Tibial nerve (tissue), 4 donors: ENCODE measurements at regions not wholly inside any gene's neighbourhood (a gene's known extent, or its start where the extent isn't known, plus 50 kb on each side); places are given as distances from the start of the nearest gene placed in this dataset.

Experiments
- DNase-seq, 2 donors: peaks; one replicate each; pipeline ENCODE4 v3.0.0-alpha.2; 2019; ENCODE audit warnings: low spot score in 2 of 2
- H3K27ac ChIP-seq, 4 donors: fragments of 200-600 bp; sonication (generic) in 3 of 4; one replicate each; pipeline ENCODE4 v1.5.1; 2017 to 2019; ENCODE audit warnings: mild to moderate bottlenecking in 1 of 4
- H3K27me3 ChIP-seq, 2 donors: fragments of 200-600 bp; sonication (generic) in 1 of 2; one replicate each; pipeline versions ENCODE4 v1.5.1 to v1.6.0; 2017 to 2019
- H3K36me3 ChIP-seq, 3 donors: fragments of 200-600 bp; sonication (generic); one replicate each; pipeline ENCODE4 v1.5.1; 2018 to 2019
- H3K4me1 ChIP-seq, 4 donors: fragments of 200-600 bp; sonication (generic) in 3 of 4; one replicate each; pipeline ENCODE4 v1.5.1; 2017 to 2019
- H3K4me3 ChIP-seq, 4 donors: fragments of 200-600 bp; sonication (generic) in 3 of 4; one replicate each; pipeline ENCODE4 v1.5.1; 2017 to 2019; ENCODE audit warnings: mild to moderate bottlenecking in 1 of 4, moderate library complexity in 1 of 4
- H3K9me3 ChIP-seq, 4 donors: fragments of 200-600 bp; sonication (generic) in 3 of 4; one replicate each; pipeline ENCODE4 v1.5.1; 2017 to 2019
- CTCF ChIP-seq, 5 experiments: fragments of 200-600 bp in 3 of 5; fragments of 450-650 bp in 2 of 5; sonication (generic) in 3 of 5; IDR thresholded peaks; one replicate each; pipeline ENCODE4 v1.5.1; 2016 to 2019; ENCODE audit warnings: antibody characterized with exemption in 5 of 5, mild to moderate bottlenecking in 3 of 5, moderate library complexity in 2 of 5
- EP300 ChIP-seq, 2 donors: sonication (generic); formaldehyde crosslinking; IDR thresholded peaks; one replicate each; pipeline ENCODE4 v1.6.1; 2017; ENCODE audit warnings: antibody characterized with exemption in 2 of 2, mild to moderate bottlenecking in 1 of 2
- POLR2A ChIP-seq, 2 donors: fragments of 450-650 bp; IDR thresholded peaks; one replicate each; pipeline ENCODE4 v1.6.1; 2017; ENCODE audit warnings: antibody characterized with exemption in 2 of 2, mild to moderate bottlenecking in 2 of 2, moderate library complexity in 2 of 2
- whole genome bisulfite sequencing, 2 donors: methylation state at CpG; one replicate each; pipeline ENCODE4 v1.1.5; 2018; 5-methylcytosine and 5-hydroxymethylcytosine counted together

- DNase-seq, result no peak
- TF ChIP-seq CTCF (IDR thresholded peaks at IDR 0.05) (no peak), POLR2A (IDR thresholded peaks at IDR 0.05) (no peak), EP300 (IDR thresholded peaks at IDR 0.05) (no peak)
- WGBS, 2 donors, result 88 to 94% methylated on average over 2 of the region's 2 CpGs
Observed at GRCh38 chr6:115666997-115667396, 393.7 kb downstream of the FRK start.

GRCh38 chr6:115665310-115665709 lies 395.4 kb downstream of the FRK start:
- Histone ChIP-seq H3K4me1 (no peaks in the 10 kb centered on the region), H3K27ac (no peak overlapping the region), H3K9me3 (no peaks in the 10 kb centered on the region), H3K4me3 (no peak overlapping the region), H3K36me3 (no peaks in the 10 kb centered on the region), H3K27me3 (no peaks in the 10 kb centered on the region)
- 72 to 79% methylated on average over 3 of the region's 3 CpGs for WGBS, 2 donors
- DNase-seq, result no peak
- TF ChIP-seq POLR2A (IDR thresholded peaks at IDR 0.05) (no peak), EP300 (IDR thresholded peaks at IDR 0.05) (no peak)

More at GRCh38 chr6:115666997-115667396, 393.7 kb downstream of the FRK start:
- no peaks in the 10 kb centered on the region for H3K4me1 ChIP-seq
- H3K9me3 ChIP-seq, result no peaks in the 10 kb centered on the region
- no peak overlapping the region for H3K4me3 ChIP-seq
- no peaks in the 10 kb centered on the region for H3K27me3 ChIP-seq
- H3K27ac ChIP-seq, result no peak overlapping the region
- no peaks in the 10 kb centered on the region for H3K36me3 ChIP-seq

GRCh38 chr6:115663681-115664080 lies 397.0 kb downstream of the FRK start:
- Histone ChIP-seq H3K27me3 (no peaks in the 10 kb centered on the region), H3K4me3 (no peak overlapping the region), H3K9me3 (no peaks in the 10 kb centered on the region), H3K4me1 (no peaks in the 10 kb centered on the region), H3K27ac (no peak overlapping the region), H3K36me3 (no peaks in the 10 kb centered on the region)
- no peak for DNase-seq
- TF ChIP-seq EP300 (IDR thresholded peaks at IDR 0.05) (no peak), POLR2A (IDR thresholded peaks at IDR 0.05) (no peak), CTCF (IDR thresholded peaks at IDR 0.05) (no peak)
- WGBS, 2 donors, result 75% methylated on average over 3 of the region's 3 CpGs

- H3K4me1 ChIP-seq, result no peaks in the 10 kb centered on the region
- H3K9me3 ChIP-seq, result no peaks in the 10 kb centered on the region
- no peak for DNase-seq
- H3K36me3 ChIP-seq, result no peaks in the 10 kb centered on the region
- H3K4me3 ChIP-seq, result no peak overlapping the region
- no peak overlapping the region for H3K27ac ChIP-seq
- no peaks in the 10 kb centered on the region for H3K27me3 ChIP-seq
- 29 to 44% methylated on average over 2 of the region's 2 CpGs for WGBS, 2 donors
- no peak for TF ChIP-seq POLR2A (IDR thresholded peaks at IDR 0.05)
- no peak for TF ChIP-seq CTCF (IDR thresholded peaks at IDR 0.05)
- TF ChIP-seq EP300 (IDR thresholded peaks at IDR 0.05), result no peak
Observed at GRCh38 chr6:115643762-115644161, 416.9 kb downstream of the FRK start.

GRCh38 chr6:115634887-115635286 lies 425.8 kb downstream of the FRK start:
- no peaks in the 10 kb centered on the region for H3K27me3 ChIP-seq
- no peaks in the 10 kb centered on the region for H3K9me3 ChIP-seq
- no peak overlapping the region for H3K27ac ChIP-seq
- no peak for DNase-seq
- no peaks in the 10 kb centered on the region for H3K36me3 ChIP-seq
- H3K4me3 ChIP-seq, result no peak overlapping the region
- H3K4me1 ChIP-seq, result no peaks in the 10 kb centered on the region
- TF ChIP-seq CTCF (IDR thresholded peaks at IDR 0.05) (no peak), POLR2A (IDR thresholded peaks at IDR 0.05) (no peak), EP300 (IDR thresholded peaks at IDR 0.05) (no peak)

- Histone ChIP-seq H3K36me3 (no peaks in the 10 kb centered on the region), H3K9me3 (no peaks in the 10 kb centered on the region)
- TF ChIP-seq CTCF (IDR thresholded peaks at IDR 0.05) (no peak), POLR2A (IDR thresholded peaks at IDR 0.05) (no peak), EP300 (IDR thresholded peaks at IDR 0.05) (no peak)
Observed at GRCh38 chr6:115634131-115634530, 426.6 kb downstream of the FRK start.

More at GRCh38 chr6:115634131-115634530, 426.6 kb downstream of the FRK start:
- WGBS, 2 donors, result 70 to 99% methylated on average over 2 of the region's 2 CpGs
- Histone ChIP-seq H3K27ac (no peak overlapping the region), H3K27me3 (no peaks in the 10 kb centered on the region), H3K4me1 (no peaks in the 10 kb centered on the region), H3K4me3 (no peak overlapping the region)
- DNase-seq, result no peak
